SW480 (cell line): ENCODE measurements at regions not wholly inside any gene's neighbourhood (a gene's known extent, or its start where the extent isn't known, plus 50 kb on each side); places are given as distances from the start of the nearest gene placed in this dataset.

Source experiments
- DNase-seq: peaks from one replicate; pipeline ENCODE4 v3.0.0-alpha.2; 2016; ENCODE audit warnings: low spot score

DNA sequence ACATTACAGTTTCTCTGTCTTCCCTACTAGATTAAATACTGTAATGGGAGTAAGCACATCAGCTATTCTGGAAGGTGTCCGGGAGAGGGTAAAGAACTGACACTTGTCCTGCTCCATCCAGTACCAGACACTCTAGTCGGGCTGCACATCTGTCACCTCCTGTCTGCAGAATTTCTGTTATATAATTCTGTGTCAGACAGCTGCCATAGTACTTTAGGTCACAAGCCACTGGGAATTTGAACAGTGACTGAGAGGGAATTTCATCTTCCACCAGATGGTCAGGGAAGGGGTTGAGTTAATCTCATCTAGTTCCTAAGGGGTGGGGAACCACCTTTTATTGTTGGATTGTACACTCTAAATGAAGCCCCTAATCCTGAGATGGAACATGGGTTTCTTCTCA, 58.6 kb upstream of the NUDT7 start:
- DNase-seq = no peak

DNA sequence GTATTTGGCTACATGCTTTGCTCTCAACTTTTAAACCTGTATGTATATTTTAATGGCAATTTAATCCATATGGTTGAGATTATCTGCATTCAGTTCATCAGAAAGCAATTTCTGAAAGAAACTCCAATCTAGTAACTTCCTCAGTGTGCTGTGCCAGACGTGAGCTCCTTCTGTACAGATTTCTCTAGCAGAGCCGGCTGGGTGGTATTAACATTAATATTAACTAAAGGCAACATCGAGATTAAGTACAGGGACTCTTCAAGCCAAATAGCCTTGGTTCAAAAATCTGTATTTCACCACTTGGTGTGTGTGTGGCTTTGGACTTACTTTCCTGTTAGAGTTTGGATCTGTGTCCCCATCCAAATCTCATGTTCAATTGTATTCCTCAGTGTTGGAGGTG, 55.5 kb upstream of the NUDT7 start:
- no peak for DNase-seq

DNA sequence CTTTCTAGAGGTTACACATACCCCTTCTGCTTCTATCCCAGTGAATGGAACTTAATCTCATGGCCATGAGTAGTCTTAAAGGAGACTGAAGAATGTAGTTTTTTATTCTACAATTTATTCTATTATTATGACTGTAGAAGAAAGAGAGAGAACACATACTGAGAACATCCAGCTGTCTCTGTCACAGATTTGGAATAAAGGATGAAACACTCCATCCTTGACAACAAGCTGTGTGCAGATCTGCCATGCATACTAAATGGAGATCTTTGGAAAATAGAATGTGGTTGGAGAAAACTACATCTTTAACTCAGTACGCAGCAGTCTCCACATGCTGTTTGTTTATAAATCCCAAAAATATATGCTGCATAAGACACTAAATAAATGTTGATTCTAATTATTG, 54.1 kb upstream of the NUDT7 start:
- DNase-seq = no peak

DNA sequence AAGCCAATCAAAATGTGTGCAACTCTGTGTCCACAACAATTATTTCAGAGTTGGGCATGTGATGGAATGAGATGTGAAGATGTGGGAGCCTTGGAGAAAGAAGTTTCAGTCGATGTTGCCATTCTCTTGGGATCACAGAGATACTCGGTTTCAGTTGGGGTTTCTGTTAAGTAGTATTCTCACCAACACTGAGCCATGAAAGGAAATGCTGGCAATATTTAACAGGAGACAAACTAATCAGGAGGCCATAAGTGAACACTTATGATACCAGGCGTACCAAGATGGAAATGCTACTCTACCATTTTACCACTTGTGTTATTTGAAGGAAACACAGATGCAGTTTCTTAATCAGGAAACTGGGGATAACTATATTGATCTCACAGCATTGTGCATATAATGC, 53.3 kb upstream of the NUDT7 start:
- no peak for DNase-seq
